GM21515 (cell line): ENCODE measurements at regions not wholly inside any gene's neighbourhood (a gene's known extent, or its start where the extent isn't known, plus 50 kb on each side); places are given as distances from the start of the nearest gene placed in this dataset.

ENCODE experiments used
- ATAC-seq: cut with Tn5 transposase; IDR thresholded peaks from one replicate; pipeline ENCODE4 v1.9.1; 2021; ENCODE audit not compliant: unreplicated experiment

GRCh38 chr1:94708299-94708685, 111.9 kb upstream of the SLC44A3 start:
- ATAC-seq = no peak

- ATAC-seq = no peak
Observed at GRCh38 chr1:94707321-94708298, 112.5 kb upstream of the SLC44A3 start.

- no peak for ATAC-seq
Observed at GRCh38 chr1:94702442-94702815, 117.7 kb upstream of the SLC44A3 start.

- ATAC-seq = no peak
Observed at GRCh38 chr1:94701796-94702441, 118.2 kb upstream of the SLC44A3 start.

GRCh38 chr1:94698759-94699502, 121.2 kb upstream of the SLC44A3 start:
- ATAC-seq = no peak

GRCh38 chr1:94698356-94698755, 121.8 kb upstream of the SLC44A3 start:
- ATAC-seq = no peak

- ATAC-seq = no peak
Observed at GRCh38 chr1:94697839-94698238, 122.3 kb upstream of the SLC44A3 start.

GRCh38 chr1:94694226-94694915, 125.8 kb upstream of the SLC44A3 start:
- ATAC-seq = no peak

GRCh38 chr1:94693435-94693834, 126.7 kb upstream of the SLC44A3 start:
- ATAC-seq = no peak

- no peak for ATAC-seq
Observed at GRCh38 chr1:94693029-94693428, 127.1 kb upstream of the SLC44A3 start.

- ATAC-seq = no peak
Observed at GRCh38 chr1:94688646-94689045, 131.5 kb upstream of the SLC44A3 start.

- ATAC-seq = no peak
Observed at GRCh38 chr1:94686882-94687281, 133.3 kb upstream of the SLC44A3 start.

GRCh38 chr1:94684690-94685250, 135.4 kb upstream of the SLC44A3 start:
- ATAC-seq = no peak

GRCh38 chr1:94683886-94684285, 136.3 kb upstream of the SLC44A3 start:
- ATAC-seq = no peak

- ATAC-seq = no peak
Observed at GRCh38 chr1:94680039-94680377, 138.4 kb upstream of the F3 start.

- ATAC-seq = no peak
Observed at GRCh38 chr1:94679332-94680038, 137.9 kb upstream of the F3 start.

GRCh38 chr1:94678202-94678848, 136.8 kb upstream of the F3 start:
- ATAC-seq = no peak

- ATAC-seq = no peak
Observed at GRCh38 chr1:94677714-94678113, 136.2 kb upstream of the F3 start.

GRCh38 chr1:94677087-94677486, 135.5 kb upstream of the F3 start:
- ATAC-seq = no peak

GRCh38 chr1:94676686-94677085, 135.1 kb upstream of the F3 start:
- ATAC-seq = no peak
